CD8-positive, alpha-beta memory T cell (primary cell): ENCODE measurements at regions not wholly inside any gene's neighbourhood (a gene's known extent, or its start where the extent isn't known, plus 50 kb on each side); places are given as distances from the start of the nearest gene placed in this dataset.

Experiments
- CTCF ChIA-PET: fragments of 350-600 bp; sonication (Branson Sonifier 250); formaldehyde crosslinking; loops from one replicate; lab custom pipeline; 2021; ENCODE audit warnings: antibody characterized with exemption; lab: Charles Lee
- POLR2A ChIA-PET: fragments of 350-600 bp; sonication (Branson Sonifier 250); formaldehyde crosslinking; loops from one replicate; lab custom pipeline; 2021; ENCODE audit warnings: antibody characterized with exemption; lab: Charles Lee
- DNase-seq, 5 donors: peaks; one replicate each; pipeline versions ENCODE4 v3.0.0 to v3.0.0-alpha.2; 2020 to 2022; ENCODE audit warnings: mixed read lengths in 1 of 5
- H3K27ac ChIP-seq: one replicate; pipeline ENCODE4 v1.7.0; 2013; ENCODE audit warnings: low read depth, mild to moderate bottlenecking, low read length, moderate library complexity
- H3K27me3 ChIP-seq: 2 replicates; pipeline ENCODE4 v1.7.0; 2013; ENCODE audit warnings: low read length, mild to moderate bottlenecking; ENCODE audit not compliant: insufficient read depth, poor library complexity, severe bottlenecking
- H3K36me3 ChIP-seq: 2 replicates; pipeline ENCODE4 v1.7.0; 2013; ENCODE audit warnings: mild to moderate bottlenecking, low read length, moderate library complexity; ENCODE audit not compliant: insufficient read depth
- H3K4me1 ChIP-seq: 2 replicates; pipeline ENCODE4 v1.7.0; 2013; ENCODE audit warnings: mild to moderate bottlenecking, low read length, moderate library complexity; ENCODE audit not compliant: insufficient read depth
- H3K4me3 ChIP-seq: 2 replicates; pipeline ENCODE4 v1.7.0; 2013; ENCODE audit warnings: mild to moderate bottlenecking, low read length
- H3K9me3 ChIP-seq: 2 replicates; pipeline ENCODE4 v1.7.0; 2013; ENCODE audit warnings: mild to moderate bottlenecking, low read length
- H3K27ac Mint-ChIP-seq, 8 donors: one replicate each; pipeline ENCODE4 v1.8.0; 2020 to 2021; ENCODE audit warnings: mixed read lengths in 8 of 8, mild to moderate bottlenecking in 6 of 8, inconsistent platforms in 3 of 8, moderate library complexity in 3 of 8
- H3K27me3 Mint-ChIP-seq, 2 donors: one replicate each; pipeline ENCODE4 v1.8.0; 2020 to 2021; ENCODE audit warnings: mixed read lengths in 2 of 2, mild to moderate bottlenecking in 1 of 2, moderate library complexity in 1 of 2
- H3K36me3 Mint-ChIP-seq, 3 donors: one replicate each; pipeline ENCODE4 v1.8.0; 2020 to 2021; ENCODE audit warnings: mixed read lengths in 3 of 3, inconsistent platforms in 1 of 3, mild to moderate bottlenecking in 1 of 3
- H3K4me1 Mint-ChIP-seq, 3 donors: one replicate each; pipeline ENCODE4 v1.8.0; 2020 to 2021; ENCODE audit warnings: mixed read lengths in 3 of 3, inconsistent platforms in 1 of 3, mild to moderate bottlenecking in 1 of 3
- H3K4me3 Mint-ChIP-seq, 7 donors: one replicate each; pipeline ENCODE4 v1.8.0; 2020 to 2021; ENCODE audit warnings: mixed read lengths in 7 of 7, mild to moderate bottlenecking in 6 of 7, moderate library complexity in 4 of 7, inconsistent platforms in 2 of 7
- H3K9me3 Mint-ChIP-seq, 5 donors: one replicate each; pipeline ENCODE4 v1.8.0; 2020 to 2022; ENCODE audit warnings: mixed read lengths in 5 of 5, mild to moderate bottlenecking in 3 of 5, moderate library complexity in 2 of 5, inconsistent platforms in 1 of 5

GRCh38 chr12:53809005-53809404 is 57.2 kb upstream of the CISTR start:
- H3K27ac Mint-ChIP-seq, result no peak overlapping the region
- H3K27me3 Mint-ChIP-seq, result peaks cover 28 to 37% of the 10 kb centered on the region in 2 donors
- no peaks in the 10 kb centered on the region for H3K36me3 Mint-ChIP-seq
- no peaks in the 10 kb centered on the region for H3K9me3 Mint-ChIP-seq
- ChIA-PET POLR2A (no interaction called here), CTCF (no interaction called here)
- H3K27me3 ChIP-seq, result peaks cover 8% of the 10 kb centered on the region
- H3K9me3 ChIP-seq, result no peaks in the 10 kb centered on the region
- DNase-seq, result no peak
- H3K27ac ChIP-seq, result no peak overlapping the region
- H3K4me1 ChIP-seq, result no peaks in the 10 kb centered on the region
- H3K4me3 ChIP-seq, result no peak overlapping the region
- H3K36me3 ChIP-seq, result no peaks in the 10 kb centered on the region
- H3K4me1 Mint-ChIP-seq, result no peaks in the 10 kb centered on the region
- no peak overlapping the region for H3K4me3 Mint-ChIP-seq

GRCh38 chr12:53810950-53811349 is 59.2 kb upstream of the CISTR start:
- ChIA-PET POLR2A (no interaction called here), CTCF (no interaction called here)
- Mint-ChIP-seq H3K27ac (no peak overlapping the region), H3K9me3 (no peaks in the 10 kb centered on the region), H3K4me3 (no peak overlapping the region), H3K4me1 (no peaks in the 10 kb centered on the region), H3K36me3 (no peaks in the 10 kb centered on the region), H3K27me3 (peaks cover 25 to 31% of the 10 kb centered on the region in 2 donors)
- Histone ChIP-seq H3K4me1 (no peaks in the 10 kb centered on the region), H3K27ac (no peak overlapping the region), H3K36me3 (no peaks in the 10 kb centered on the region), H3K4me3 (no peak overlapping the region), H3K9me3 (no peaks in the 10 kb centered on the region), H3K27me3 (peaks cover 12% of the 10 kb centered on the region)
- DNase-seq, result no peak

GRCh38 chr12:53811606-53812005 is 59.8 kb upstream of the CISTR start:
- Mint-ChIP-seq H3K4me1 (no peaks in the 10 kb centered on the region), H3K9me3 (no peaks in the 10 kb centered on the region), H3K36me3 (peaks cover 0 to 2% (median 0%) of the 10 kb centered on the region in 3 donors), H3K27ac (no peak overlapping the region), H3K27me3 (peaks cover 25 to 33% of the 10 kb centered on the region in 2 donors), H3K4me3 (no peak overlapping the region)
- Histone ChIP-seq H3K36me3 (no peaks in the 10 kb centered on the region), H3K27me3 (peaks cover 8% of the 10 kb centered on the region), H3K4me1 (no peaks in the 10 kb centered on the region), H3K27ac (no peak overlapping the region), H3K9me3 (no peaks in the 10 kb centered on the region), H3K4me3 (no peak overlapping the region)
- CTCF ChIA-PET, result no interaction called here
- DNase-seq, result no peak
- POLR2A ChIA-PET, result no interaction called here

GRCh38 chr12:53816360-53817020 is 64.7 kb upstream of the CISTR start:
- no peaks in the 10 kb centered on the region for H3K9me3 Mint-ChIP-seq
- H3K4me3 Mint-ChIP-seq, result no peak overlapping the region
- H3K36me3 Mint-ChIP-seq, result peaks cover 0 to 5% (median 0%) of the 10 kb centered on the region in 3 donors
- Histone ChIP-seq H3K27me3 (peaks cover 25% of the 10 kb centered on the region), H3K36me3 (no peaks in the 10 kb centered on the region), H3K27ac (no peak overlapping the region), H3K4me1 (no peaks in the 10 kb centered on the region), H3K9me3 (no peaks in the 10 kb centered on the region), H3K4me3 (no peak overlapping the region)
- ChIA-PET POLR2A (no interaction called here), CTCF (interaction anchor here (1.3 kb wide), 1 partner anchor 11 kb away, joined by 3 read pairs; no protein-coding TSS in a partner anchor)
- H3K4me1 Mint-ChIP-seq, result no peaks in the 10 kb centered on the region
- no peak overlapping the region for H3K27ac Mint-ChIP-seq
- peaks cover 50 to 70% of the 10 kb centered on the region in 2 donors for H3K27me3 Mint-ChIP-seq
- no peak for DNase-seq

GRCh38 chr12:53817021-53817389 is 65.2 kb upstream of the CISTR start:
- H3K9me3 ChIP-seq, result no peaks in the 10 kb centered on the region
- no peak overlapping the region for H3K4me3 Mint-ChIP-seq
- peaks cover 25% of the 10 kb centered on the region for H3K27me3 ChIP-seq
- POLR2A ChIA-PET, result no interaction called here
- peaks cover 0 to 5% (median 0%) of the 10 kb centered on the region in 3 donors for H3K36me3 Mint-ChIP-seq
- no peaks in the 10 kb centered on the region for H3K4me1 Mint-ChIP-seq
- peaks cover 54 to 75% of the 10 kb centered on the region in 2 donors for H3K27me3 Mint-ChIP-seq
- no peak overlapping the region for H3K27ac ChIP-seq
- H3K9me3 Mint-ChIP-seq, result no peaks in the 10 kb centered on the region
- H3K4me1 ChIP-seq, result no peaks in the 10 kb centered on the region
- H3K27ac Mint-ChIP-seq, result no peak overlapping the region
- CTCF ChIA-PET, result interaction anchor here (1.3 kb wide), 1 partner anchor 11 kb away, joined by 3 read pairs; no protein-coding TSS in a partner anchor
- DNase-seq, result no peak
- no peak overlapping the region for H3K4me3 ChIP-seq
- no peaks in the 10 kb centered on the region for H3K36me3 ChIP-seq

GRCh38 chr12:53820514-53821306 is 68.9 kb upstream of the CISTR start:
- no peak for DNase-seq
- Mint-ChIP-seq H3K36me3 (peaks cover 0 to 5% (median 0%) of the 10 kb centered on the region in 3 donors), H3K4me3 (no peak overlapping the region), H3K27ac (no peak overlapping the region), H3K27me3 (peaks cover 51 to 85% of the 10 kb centered on the region in 2 donors), H3K4me1 (no peaks in the 10 kb centered on the region), H3K9me3 (no peaks in the 10 kb centered on the region)
- H3K4me1 ChIP-seq, result no peaks in the 10 kb centered on the region
- ChIA-PET CTCF (no interaction called here), POLR2A (no interaction called here)
- no peaks in the 10 kb centered on the region for H3K36me3 ChIP-seq
- no peaks in the 10 kb centered on the region for H3K9me3 ChIP-seq
- no peak overlapping the region for H3K27ac ChIP-seq
- no peak overlapping the region for H3K4me3 ChIP-seq
- H3K27me3 ChIP-seq, result peaks cover 21% of the 10 kb centered on the region

- Histone ChIP-seq H3K36me3 (no peaks in the 10 kb centered on the region), H3K27ac (no peak overlapping the region), H3K9me3 (no peaks in the 10 kb centered on the region), H3K4me3 (no peak overlapping the region), H3K27me3 (peaks cover 14% of the 10 kb centered on the region), H3K4me1 (no peaks in the 10 kb centered on the region)
- ChIA-PET POLR2A (no interaction called here), CTCF (no interaction called here)
- Mint-ChIP-seq H3K36me3 (peaks cover 0 to 2% (median 0%) of the 10 kb centered on the region in 3 donors), H3K4me1 (no peaks in the 10 kb centered on the region), H3K27me3 (peaks cover 38 to 59% of the 10 kb centered on the region in 2 donors), H3K27ac (no peak overlapping the region), H3K4me3 (no peak overlapping the region), H3K9me3 (no peaks in the 10 kb centered on the region)
- DNase-seq, result no peak
Observed at GRCh38 chr12:53824001-53824712, 72.4 kb upstream of the CISTR start.
